GM12878 (cell line): ENCODE measurements at regions not wholly inside any gene's neighbourhood (a gene's known extent, or its start where the extent isn't known, plus 50 kb on each side); places are given as distances from the start of the nearest gene placed in this dataset.

Experiments
- ATF2 ChIP-seq: IDR thresholded peaks from 2 replicates; pipeline ENCODE4 v1.6.1; 2012; ENCODE audit warnings: low read length, inconsistent platforms
- BACH1 ChIP-seq: fragments of 450-650 bp; IDR thresholded peaks from 2 replicates; pipeline ENCODE4 v1.6.1; 2017; ENCODE audit warnings: mild to moderate bottlenecking, borderline replicate concordance
- BHLHE40 ChIP-seq, 2 experiments: fragments of 450-650 bp in 1 of 2; IDR thresholded peaks; 2 replicates each; pipeline ENCODE4 v1.6.1; 2011 to 2017; ENCODE audit warnings: low read depth in 2 of 2, borderline replicate concordance in 1 of 2, improper control_type of control experiment in 1 of 2, low read length in 1 of 2, mild to moderate bottlenecking in 1 of 2
- CBFB ChIP-seq: IDR thresholded peaks from 2 replicates; pipeline ENCODE4 v1.6.1; 2016; ENCODE audit warnings: antibody characterized with exemption, low read depth
- CHD4 ChIP-seq: fragments of 200-600 bp; sonication (generic); IDR thresholded peaks from 2 replicates; pipeline ENCODE4 v1.6.1; 2016; ENCODE audit warnings: mild to moderate bottlenecking
- CTCF ChIP-seq, 3 experiments: IDR thresholded peaks in 2 of 3; conservative IDR thresholded peaks in 1 of 3; 2 replicates each; pipeline ENCODE4 v1.5.1; 2011; ENCODE audit warnings: low read depth in 3 of 3, low read length in 3 of 3, mild to moderate bottlenecking in 3 of 3, control low read depth in 2 of 3, moderate library complexity in 2 of 3, inconsistent platforms in 1 of 3, mixed read lengths in 1 of 3; ENCODE audit not compliant: control insufficient read depth in 2 of 3, insufficient read depth in 1 of 3; ENCODE audit errors: extremely low read depth in 1 of 3
- EED ChIP-seq: sonication (generic); IDR thresholded peaks from 2 replicates; pipeline ENCODE4 v1.6.1; 2016; ENCODE audit warnings: antibody characterized with exemption, low read depth
- EGR1 ChIP-seq, 2 experiments: IDR thresholded peaks; 1 replicate in 1 of 2; 2 replicates in 1 of 2; pipeline ENCODE4 v1.6.1; 2011 to 2012; ENCODE audit warnings: low read depth in 2 of 2, low read length in 2 of 2, borderline replicate concordance in 1 of 2, mild to moderate bottlenecking in 1 of 2, moderate library complexity in 1 of 2
- ESRRA ChIP-seq: IDR thresholded peaks from 2 replicates; pipeline ENCODE4 v1.6.1; 2012; ENCODE audit warnings: mild to moderate bottlenecking, low read length, improper control_type of control experiment
- HDGF ChIP-seq: fragments of 450-650 bp; IDR thresholded peaks from 2 replicates; pipeline ENCODE4 v1.6.1; 2016; ENCODE audit warnings: antibody characterized with exemption
- IRF3 ChIP-seq: fragments of 450-650 bp; IDR thresholded peaks from 2 replicates; pipeline ENCODE4 v1.6.1; 2014; ENCODE audit warnings: mild to moderate bottlenecking
- MYB ChIP-seq: fragments of 150-350 bp; IDR thresholded peaks from 2 replicates; pipeline ENCODE4 v1.6.1; 2014; ENCODE audit warnings: mild to moderate bottlenecking, low read depth, low read length, borderline replicate concordance
- POLR2AphosphoS5 ChIP-seq: IDR thresholded peaks from 2 replicates; pipeline ENCODE4 v1.6.1; 2011; ENCODE audit warnings: mild to moderate bottlenecking, low read length, inconsistent platforms
- POU2F2 ChIP-seq: IDR thresholded peaks from 3 replicates; pipeline ENCODE4 v1.6.1; 2011; ENCODE audit warnings: low read depth, mild to moderate bottlenecking, low read length, borderline replicate concordance
- RBBP5 ChIP-seq: fragments of 200-600 bp; sonication (generic); conservative IDR thresholded peaks from 2 replicates; pipeline ENCODE4 v1.6.1; 2016
- RCOR1 ChIP-seq: conservative IDR thresholded peaks from 2 replicates; pipeline ENCODE4 v1.6.1; 2012; ENCODE audit warnings: low read depth, low read length, improper control_type of control experiment
- RELA ChIP-seq: fragments of 450-650 bp; IDR thresholded peaks from 2 replicates; pipeline ENCODE4 v1.8.0; 2014; ENCODE audit warnings: borderline replicate concordance; ENCODE audit not compliant: partially characterized antibody
- REST ChIP-seq: IDR thresholded peaks from 2 replicates; pipeline ENCODE4 v1.6.1; 2012; ENCODE audit warnings: mild to moderate bottlenecking, low read depth, low read length
- SIX5 ChIP-seq: IDR thresholded peaks from 2 replicates; pipeline ENCODE4 v1.6.1; 2011; ENCODE audit warnings: mild to moderate bottlenecking, low read depth, low read length, moderate library complexity; ENCODE audit not compliant: severe bottlenecking
- SMAD5 ChIP-seq: IDR thresholded peaks from 2 replicates; pipeline ENCODE4 v1.6.1; 2016; ENCODE audit warnings: antibody characterized with exemption, low read depth
- SUZ12 ChIP-seq: fragments of 200-600 bp; sonication (generic); IDR thresholded peaks from one replicate; pipeline ENCODE4 v1.6.1; 2018; ENCODE audit warnings: antibody characterized with exemption, mild to moderate bottlenecking; ENCODE audit not compliant: unreplicated experiment
- TBL1XR1 ChIP-seq: IDR thresholded peaks from 2 replicates; pipeline ENCODE4 v1.6.1; 2012; ENCODE audit warnings: low read depth, low read length, improper control_type of control experiment
- YBX1 ChIP-seq: fragments of 450-650 bp; IDR thresholded peaks from 2 replicates; pipeline ENCODE4 v1.6.1; 2016; ENCODE audit warnings: antibody characterized with exemption
- ZBED1 ChIP-seq: IDR thresholded peaks from 2 replicates; pipeline ENCODE4 v1.6.1; 2016; ENCODE audit warnings: borderline replicate concordance

- TF ChIP-seq IRF3 (no peak), SUZ12 (no peak), BACH1 (peak; percentile 83; the same call in 1 of the 2 replicates), CHD4 (no peak), ATF2 (peak; percentile 97), SMAD5 (no peak), TBL1XR1 (peak; percentile 97), ESRRA (no peak), ZBED1 (peak; percentile 89; the same call in 1 of the 2 replicates), BHLHE40 (IDR thresholded peaks at IDR 0.05; ENCODE audit: borderline replicate concordance in 1 of 2, low read depth in 2 of 2, low read length in 1 of 2) (peak; percentile 58 to 77), RCOR1 (peak; percentile 50; the same call in 1 of the 2 replicates), EGR1 (IDR thresholded peaks at IDR 0.05; ENCODE audit: borderline replicate concordance in 1 of 2, low read depth in 2 of 2, low read length in 2 of 2) (no peak), HDGF (peak; percentile 81), RELA (peak; percentile 4), CBFB (peak; percentile 54; the same call in 1 of the 2 replicates), MYB (no peak; the same call in 1 of the 2 replicates), REST (peak; percentile 52; the same call in 1 of the 2 replicates), EED (peak; percentile 81), SIX5 (no peak), CTCF (IDR thresholded peaks at IDR 0.05 in 2 of 3, conservative IDR thresholded peaks at IDR 0.05 in 1 of 3; ENCODE audit: control insufficient read depth in 2 of 3, extremely low read depth in 1 of 3, insufficient read depth in 1 of 3, low read depth in 3 of 3, low read length in 3 of 3) (no peak), POU2F2 (peak; percentile 93), YBX1 (no peak), POLR2AphosphoS5 (peak; percentile 82), RBBP5 (no peak)
These were observed 80.6 kb upstream of the ETV6 start (continued) for GRCh38 chr12:11568762-11569478.
